Gastrocnemius medialis (tissue), 4 donors: ENCODE measurements at regions not wholly inside any gene's neighbourhood (a gene's known extent, or its start where the extent isn't known, plus 50 kb on each side); places are given as distances from the start of the nearest gene placed in this dataset.

ENCODE experiments used
- CTCF ChIP-seq, 5 experiments: fragments of 450-650 bp in 3 of 5; fragments of 200-600 bp in 2 of 5; sonication (generic) in 2 of 5; IDR thresholded peaks in 4 of 5; conservative IDR thresholded peaks in 1 of 5; 1 replicate in 4 of 5; 2 replicates in 1 of 5; pipeline ENCODE4 v1.5.1; 2016 to 2019; ENCODE audit warnings: antibody characterized with exemption in 5 of 5, mild to moderate bottlenecking in 3 of 5, moderate library complexity in 3 of 5
- POLR2A ChIP-seq, 2 donors: fragments of 450-650 bp; IDR thresholded peaks; one replicate each; pipeline ENCODE4 v1.6.1; 2017; ENCODE audit warnings: antibody characterized with exemption in 2 of 2, mild to moderate bottlenecking in 2 of 2, moderate library complexity in 2 of 2

- TF ChIP-seq CTCF (IDR thresholded peaks at IDR 0.05 in 4 of 5, conservative IDR thresholded peaks at IDR 0.05 in 1 of 5) (no peak), POLR2A (IDR thresholded peaks at IDR 0.05) (no peak)
Observed at GRCh38 chr13:70544706-70545105, 436.5 kb upstream of the KLHL1 start.
